GM18951 (cell line): ENCODE measurements at regions not wholly inside any gene's neighbourhood (a gene's known extent, or its start where the extent isn't known, plus 50 kb on each side); places are given as distances from the start of the nearest gene placed in this dataset.

Experiments
- POLR2A ChIP-seq: IDR thresholded peaks from 4 replicates; pipeline ENCODE4 v1.6.1; 2011; ENCODE audit warnings: mild to moderate bottlenecking; ENCODE audit not compliant: insufficient read length, insufficient read depth; ENCODE audit errors: extremely low read depth
- in situ Hi-C: fragments of 300-500 bp; cut with MboI; formaldehyde crosslinking; loops from one replicate; pipeline ENCODE4 v1.12.0; 2022; ENCODE audit warnings: low sequenced_read_pairs, mixed read lengths, inconsistent platforms; ENCODE audit not compliant: unreplicated experiment

GRCh38 chr7:71050492-71050891, 81.5 kb upstream of the GALNT17 start:
- TF ChIP-seq POLR2A, result no peak
- in situ Hi-C loops, result no loop called here

GRCh38 chr7:71055504-71055903, 76.4 kb upstream of the GALNT17 start:
- TF ChIP-seq POLR2A, result no peak
- in situ Hi-C loops, result no loop called here

GRCh38 chr7:71077743-71078476, 54.0 kb upstream of the GALNT17 start:
- no peak for TF ChIP-seq POLR2A
- in situ Hi-C loops, result no loop called here
